Uterus (tissue), 2 donors: ENCODE measurements at regions not wholly inside any gene's neighbourhood (a gene's known extent, or its start where the extent isn't known, plus 50 kb on each side); places are given as distances from the start of the nearest gene placed in this dataset.

Experiments used
- CTCF ChIP-seq, 4 experiments: fragments of 200-600 bp in 2 of 4; fragments of 450-650 bp in 2 of 4; sonication (generic) in 2 of 4; IDR thresholded peaks; one replicate each; pipeline ENCODE4 v1.5.1; 2016 to 2019; ENCODE audit warnings: antibody characterized with exemption in 4 of 4, mild to moderate bottlenecking in 2 of 4, moderate library complexity in 1 of 4
- POLR2A ChIP-seq, 2 donors: fragments of 450-650 bp; IDR thresholded peaks; one replicate each; pipeline ENCODE4 v1.6.1; 2016; ENCODE audit warnings: antibody characterized with exemption in 2 of 2, mild to moderate bottlenecking in 1 of 2, moderate library complexity in 1 of 2

DNA sequence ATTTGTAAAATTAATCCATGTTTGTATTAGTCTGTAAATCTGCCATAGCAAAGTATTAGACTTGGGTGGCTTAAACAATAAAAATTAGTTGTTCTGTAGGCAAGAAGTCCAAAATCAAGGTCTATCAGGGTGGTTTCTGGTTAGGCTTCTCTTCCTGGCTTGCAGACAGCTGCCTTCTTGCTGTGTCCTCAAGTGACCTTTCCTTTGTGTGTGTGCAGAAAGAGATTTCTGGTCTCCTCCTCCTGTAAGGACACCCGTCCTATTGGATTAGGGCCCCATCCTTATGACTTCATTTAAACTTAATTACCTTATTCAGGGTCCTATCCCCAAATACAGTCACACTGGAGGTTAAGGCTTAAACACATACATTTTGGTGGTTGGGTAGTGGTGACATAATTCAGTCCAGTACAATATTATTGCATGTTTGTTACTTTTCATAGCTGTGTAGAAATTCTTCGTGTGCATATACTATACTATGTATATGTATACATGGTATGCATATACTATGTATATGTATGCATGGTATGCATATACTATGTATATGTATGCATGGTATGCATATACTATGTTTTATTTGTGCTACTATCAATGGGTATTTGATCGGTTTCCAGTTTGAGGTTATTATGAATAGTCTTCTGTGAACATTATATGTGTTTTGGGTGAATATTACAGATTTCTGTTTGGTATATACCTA is 57.9 kb upstream of the RNU6-1 start:
- TF ChIP-seq POLR2A (IDR thresholded peaks at IDR 0.05) (no peak), CTCF (IDR thresholded peaks at IDR 0.05) (no peak)
